Fibroblast of peridontal ligament (primary cell): ENCODE measurements at regions not wholly inside any gene's neighbourhood (a gene's known extent, or its start where the extent isn't known, plus 50 kb on each side); places are given as distances from the start of the nearest gene placed in this dataset.
A peak's percentile ranks its signal among the peaks of the same experiment; 100 is the strongest.
"Not testable (repeated sequence)": the region's sequence is repeated elsewhere in the genome, so short reads cannot be mapped to it uniquely, and the experiment has no call there.

ENCODE experiments used
- DNase-seq: peaks from one replicate; pipeline ENCODE4 v3.0.0-alpha.2; 2010; ENCODE audit errors: extremely low read depth

- not testable (repeated sequence) for DNase-seq
Observed at GRCh38 chr1:149635290-149635899, 51.7 kb downstream of the PPIAL4C start.

GRCh38 chr1:149636286-149637122 is 52.9 kb downstream of the PPIAL4C start:
- DNase-seq = peak; percentile 82

GRCh38 chr1:149638481-149638880 is 54.8 kb downstream of the PPIAL4C start:
- DNase-seq = not testable (repeated sequence)

- DNase-seq = not testable (repeated sequence)
Observed at GRCh38 chr1:149638901-149639658, 55.4 kb downstream of the PPIAL4C start.

- DNase-seq = not testable (repeated sequence)
Observed at GRCh38 chr1:149641179-149641578, 57.5 kb downstream of the PPIAL4C start.

- DNase-seq = not testable (repeated sequence)
Observed at GRCh38 chr1:149644818-149645217, 61.2 kb downstream of the PPIAL4C start.

- DNase-seq = not testable (repeated sequence)
Observed at GRCh38 chr1:149646360-149647017, 62.8 kb downstream of the PPIAL4C start.

GRCh38 chr1:149647018-149647373 is 63.3 kb downstream of the PPIAL4C start:
- not testable (repeated sequence) for DNase-seq

- not testable (repeated sequence) for DNase-seq
Observed at GRCh38 chr1:149657750-149658149, 74.1 kb downstream of the PPIAL4C start.

GRCh38 chr1:149658175-149658574 is 74.5 kb downstream of the PPIAL4C start:
- not testable (repeated sequence) for DNase-seq

- not testable (repeated sequence) for DNase-seq
Observed at GRCh38 chr1:149664624-149665023, 81.0 kb downstream of the PPIAL4C start.

GRCh38 chr1:149665033-149665432 is 81.4 kb downstream of the PPIAL4C start:
- not testable (repeated sequence) for DNase-seq

GRCh38 chr1:149665528-149665927 is 81.9 kb downstream of the PPIAL4C start:
- DNase-seq = not testable (repeated sequence)

- DNase-seq = peak; percentile 13
Observed at GRCh38 chr1:149673231-149673909, 89.7 kb downstream of the PPIAL4C start.

- not testable (repeated sequence) for DNase-seq
Observed at GRCh38 chr1:149674921-149675320, 91.3 kb downstream of the PPIAL4C start.

- DNase-seq = not testable (repeated sequence)
Observed at GRCh38 chr1:149677359-149677758, 93.7 kb downstream of the PPIAL4C start.

GRCh38 chr1:149686593-149687238 is 95.8 kb upstream of the FCGR1A start:
- not testable (repeated sequence) for DNase-seq

- not testable (repeated sequence) for DNase-seq
Observed at GRCh38 chr1:149691399-149691798, 91.1 kb upstream of the FCGR1A start.

GRCh38 chr1:149692804-149693539 is 89.5 kb upstream of the FCGR1A start:
- DNase-seq = not testable (repeated sequence)

GRCh38 chr1:149695066-149695465 is 87.4 kb upstream of the FCGR1A start:
- DNase-seq = not testable (repeated sequence)
